Right lobe of liver (tissue), 6 donors: ENCODE measurements at regions not wholly inside any gene's neighbourhood (a gene's known extent, or its start where the extent isn't known, plus 50 kb on each side); places are given as distances from the start of the nearest gene placed in this dataset.

Experiments used
- ATAC-seq, 4 donors: fragments of 200-7000 bp; cut with Tn5 transposase; one replicate each; pipeline ENCODE4 v1.9.1; 2020; ENCODE audit warnings: mild to moderate bottlenecking in 4 of 4, moderate library complexity in 4 of 4
- DNase-seq, 3 donors: peaks; one replicate each; pipeline ENCODE4 v3.0.0-alpha.2; 2020
- H3K27ac ChIP-seq, 3 donors: fragments of 200-600 bp; one replicate each; pipeline ENCODE4 v1.8.0; 2022
- H3K27me3 ChIP-seq, 2 donors: fragments of 200-600 bp; one replicate each; pipeline ENCODE4 v1.8.0; 2022
- H3K36me3 ChIP-seq, 4 donors: fragments of 200-600 bp; sonication (generic) in 1 of 4; one replicate each; pipeline versions ENCODE4 v1.5.1 to v1.8.0; 2017 to 2022; ENCODE audit warnings: control low read depth in 1 of 4
- H3K4me1 ChIP-seq, 4 donors: fragments of 200-600 bp; sonication (generic) in 1 of 4; one replicate each; pipeline versions ENCODE4 v1.5.1 to v1.8.0; 2017 to 2022; ENCODE audit warnings: control low read depth in 1 of 4
- H3K4me3 ChIP-seq, 3 donors: fragments of 200-600 bp; one replicate each; pipeline ENCODE4 v1.8.0; 2022
- H3K9me3 ChIP-seq, 4 donors: fragments of 200-600 bp; sonication (generic) in 1 of 4; one replicate each; pipeline versions ENCODE4 v1.5.1 to v1.8.0; 2017 to 2022; ENCODE audit warnings: control low read depth in 1 of 4
- POLR2A ChIP-seq: fragments of 450-650 bp; IDR thresholded peaks from one replicate; pipeline ENCODE4 v1.6.1; 2017; ENCODE audit warnings: antibody characterized with exemption, mild to moderate bottlenecking
- WGBS: methylation state at CpG from one replicate; pipeline ENCODE4 v1.1.6; 2018; ENCODE audit warnings: low coverage, low lambda C conversion rate; ENCODE audit not compliant: insufficient coverage; ENCODE audit errors: missing lambda C conversion rate; 5-methylcytosine and 5-hydroxymethylcytosine counted together
- intact Hi-C, 2 donors: fragments of 100-400 bp; cut with DNase I; formaldehyde crosslinking; loops; one replicate each; pipeline versions ENCODE4 v1.11.2 to v1.14.1; 2022
- TF ChIP-seq, protein P1 (sequence below), 4 donors: fragments of 200-600 bp in 3 of 4; fragments of 450-650 bp in 1 of 4; IDR thresholded peaks; one replicate each; pipeline versions ENCODE4 v1.5.1 to v1.8.0; 2016 to 2022; ENCODE audit warnings: antibody characterized with exemption in 4 of 4, mild to moderate bottlenecking in 2 of 4
- donor health status: DM: no; HTN: yes; CAD: no.
- donor health status: DM: no; HTN: no; CAD: no.
- donor health status: DM: no; HTN: no; CAD: no.
- donor health status: DM: no; HTN: yes; CAD: no.
- donor health status: DM: no; HTN: yes; CAD: no.

DNA sequence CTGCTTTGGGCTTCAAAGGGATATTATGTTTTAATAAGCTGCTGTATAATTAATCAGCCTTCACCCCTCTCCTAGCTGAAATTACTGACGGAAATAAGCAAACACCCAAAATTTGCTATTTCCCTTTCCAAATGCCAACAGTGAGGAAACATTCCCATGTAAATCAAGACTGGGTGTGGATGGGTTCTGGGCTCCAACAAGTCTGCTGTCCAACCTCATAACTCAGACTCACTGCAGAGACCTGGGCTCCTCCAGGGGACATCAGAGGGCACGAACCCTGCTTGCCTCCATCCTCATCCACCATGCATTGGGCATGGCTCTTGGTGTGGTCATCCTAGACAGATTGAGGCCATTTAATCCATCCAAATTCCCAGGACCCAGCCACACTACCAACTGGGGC, 173.7 kb downstream of the C1D start:
- 80% methylated on average over 1 of the region's 2 CpGs for WGBS
- no peaks in the 10 kb centered on the region for H3K27me3 ChIP-seq
- no peak overlapping the region for H3K4me3 ChIP-seq
- TF ChIP-seq, protein P1, sequence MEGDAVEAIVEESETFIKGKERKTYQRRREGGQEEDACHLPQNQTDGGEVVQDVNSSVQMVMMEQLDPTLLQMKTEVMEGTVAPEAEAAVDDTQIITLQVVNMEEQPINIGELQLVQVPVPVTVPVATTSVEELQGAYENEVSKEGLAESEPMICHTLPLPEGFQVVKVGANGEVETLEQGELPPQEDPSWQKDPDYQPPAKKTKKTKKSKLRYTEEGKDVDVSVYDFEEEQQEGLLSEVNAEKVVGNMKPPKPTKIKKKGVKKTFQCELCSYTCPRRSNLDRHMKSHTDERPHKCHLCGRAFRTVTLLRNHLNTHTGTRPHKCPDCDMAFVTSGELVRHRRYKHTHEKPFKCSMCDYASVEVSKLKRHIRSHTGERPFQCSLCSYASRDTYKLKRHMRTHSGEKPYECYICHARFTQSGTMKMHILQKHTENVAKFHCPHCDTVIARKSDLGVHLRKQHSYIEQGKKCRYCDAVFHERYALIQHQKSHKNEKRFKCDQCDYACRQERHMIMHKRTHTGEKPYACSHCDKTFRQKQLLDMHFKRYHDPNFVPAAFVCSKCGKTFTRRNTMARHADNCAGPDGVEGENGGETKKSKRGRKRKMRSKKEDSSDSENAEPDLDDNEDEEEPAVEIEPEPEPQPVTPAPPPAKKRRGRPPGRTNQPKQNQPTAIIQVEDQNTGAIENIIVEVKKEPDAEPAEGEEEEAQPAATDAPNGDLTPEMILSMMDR (IDR thresholded peaks at IDR 0.05): no peak
- no peak for TF ChIP-seq POLR2A
- intact Hi-C loops: no loop called here
- H3K36me3 ChIP-seq: no peaks in the 10 kb centered on the region
- H3K27ac ChIP-seq: no peak overlapping the region
- DNase-seq (no peak), ATAC-seq (no peak)
- H3K9me3 ChIP-seq: no peaks in the 10 kb centered on the region
- no peaks in the 10 kb centered on the region for H3K4me1 ChIP-seq

- ATAC-seq (no peak), DNase-seq (no peak)
- intact Hi-C loops: no loop called here
- no peaks in the 10 kb centered on the region for H3K36me3 ChIP-seq
- H3K27ac ChIP-seq: no peak overlapping the region
- H3K9me3 ChIP-seq: no peaks in the 10 kb centered on the region
- H3K4me1 ChIP-seq: no peaks in the 10 kb centered on the region
- no peak for TF ChIP-seq POLR2A
- H3K27me3 ChIP-seq: no peaks in the 10 kb centered on the region
- H3K4me3 ChIP-seq: no peak overlapping the region
- 32% methylated on average over 1 of the region's 1 CpG for WGBS
These were observed 171.2 kb downstream of the C1D start for GRCh38 chr2:67891642-67892041.

DNA sequence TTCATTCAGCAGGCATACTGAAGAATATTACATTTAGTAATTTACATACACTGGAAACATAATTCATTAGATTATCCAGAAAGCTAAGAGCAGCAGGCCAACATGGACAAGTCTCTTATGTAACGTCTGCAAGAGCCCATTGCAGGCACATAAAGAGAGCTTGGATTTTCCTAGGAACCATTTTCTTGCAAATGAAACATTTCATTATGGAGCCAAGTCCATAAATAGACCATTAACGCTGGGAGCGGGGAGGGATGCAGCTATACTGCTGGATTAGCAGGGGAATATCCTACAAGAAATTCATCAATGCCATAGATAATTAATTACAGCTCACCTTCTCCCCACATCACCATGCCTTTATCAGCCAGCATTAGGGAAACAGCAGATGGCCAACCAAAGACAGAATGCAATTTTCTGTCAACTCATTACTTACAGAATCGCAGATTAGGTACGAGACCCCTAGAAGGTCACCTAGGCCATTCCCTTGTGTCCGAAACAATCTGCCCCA, 170.4 kb downstream of the C1D start:
- Histone ChIP-seq H3K27ac (no peak overlapping the region), H3K4me1 (no peaks in the 10 kb centered on the region), H3K27me3 (no peaks in the 10 kb centered on the region), H3K36me3 (no peaks in the 10 kb centered on the region), H3K4me3 (no peak overlapping the region), H3K9me3 (no peaks in the 10 kb centered on the region)
- 46% methylated on average over 3 of the region's 6 CpGs for WGBS
- DNase-seq: no peak
- ATAC-seq: no peak
- intact Hi-C loops: no loop called here
- no peak for TF ChIP-seq POLR2A
- TF ChIP-seq, protein P1 (IDR thresholded peaks at IDR 0.05): no peak

GRCh38 chr2:67895227-67895941, 167.4 kb downstream of the C1D start:
- WGBS: 45% methylated on average over 7 of the region's 7 CpGs
- TF ChIP-seq, protein P1 (IDR thresholded peaks at IDR 0.05): no peak
- no peak for TF ChIP-seq POLR2A
- H3K4me1 ChIP-seq: no peaks in the 10 kb centered on the region
- ATAC-seq (no peak), DNase-seq (no peak)
- no peaks in the 10 kb centered on the region for H3K9me3 ChIP-seq
- no peak overlapping the region for H3K27ac ChIP-seq
- intact Hi-C loops: no loop called here
- H3K4me3 ChIP-seq: no peak overlapping the region
- H3K36me3 ChIP-seq: no peaks in the 10 kb centered on the region
- H3K27me3 ChIP-seq: no peaks in the 10 kb centered on the region

- H3K27me3 ChIP-seq: no peaks in the 10 kb centered on the region
- no peak overlapping the region for H3K4me3 ChIP-seq
- H3K9me3 ChIP-seq: no peaks in the 10 kb centered on the region
- no peak overlapping the region for H3K27ac ChIP-seq
- TF ChIP-seq, protein P1 (IDR thresholded peaks at IDR 0.05): no peak
- TF ChIP-seq POLR2A: no peak
- intact Hi-C loops: no loop called here
- WGBS: 69% methylated on average over 7 of the region's 8 CpGs
- H3K36me3 ChIP-seq: no peaks in the 10 kb centered on the region
- ATAC-seq (no peak), DNase-seq (no peak)
- H3K4me1 ChIP-seq: no peaks in the 10 kb centered on the region
These were observed 166.7 kb downstream of the C1D start for GRCh38 chr2:67896076-67896475.
